GM18858 (cell line): ENCODE measurements at regions not wholly inside any gene's neighbourhood (a gene's known extent, or its start where the extent isn't known, plus 50 kb on each side); places are given as distances from the start of the nearest gene placed in this dataset.

Experiments
- ATAC-seq: cut with Tn5 transposase; IDR thresholded peaks from one replicate; pipeline ENCODE4 v1.9.1; 2021; ENCODE audit not compliant: unreplicated experiment

DNA sequence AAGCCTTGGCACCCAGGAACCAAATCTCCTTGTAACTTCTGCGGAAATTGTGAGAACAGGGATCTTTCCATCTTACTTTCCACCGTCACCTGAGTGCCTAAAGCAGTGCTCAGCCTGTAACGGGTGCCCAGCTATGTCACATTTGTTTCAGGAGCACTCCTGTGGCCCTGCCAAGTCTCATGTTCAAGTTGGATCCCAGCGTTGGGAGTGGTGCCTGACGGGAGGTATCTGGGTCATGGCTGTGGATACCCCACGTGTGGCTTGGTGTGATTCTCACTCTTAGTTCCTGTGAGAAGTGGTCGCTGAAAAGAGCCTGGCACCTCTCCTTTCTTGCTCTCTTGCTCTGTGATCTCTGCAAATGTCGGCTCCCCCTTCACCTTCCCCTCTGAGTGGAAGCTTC is 114.9 kb downstream of the UQCRFS1 start:
- ATAC-seq = no peak

DNA sequence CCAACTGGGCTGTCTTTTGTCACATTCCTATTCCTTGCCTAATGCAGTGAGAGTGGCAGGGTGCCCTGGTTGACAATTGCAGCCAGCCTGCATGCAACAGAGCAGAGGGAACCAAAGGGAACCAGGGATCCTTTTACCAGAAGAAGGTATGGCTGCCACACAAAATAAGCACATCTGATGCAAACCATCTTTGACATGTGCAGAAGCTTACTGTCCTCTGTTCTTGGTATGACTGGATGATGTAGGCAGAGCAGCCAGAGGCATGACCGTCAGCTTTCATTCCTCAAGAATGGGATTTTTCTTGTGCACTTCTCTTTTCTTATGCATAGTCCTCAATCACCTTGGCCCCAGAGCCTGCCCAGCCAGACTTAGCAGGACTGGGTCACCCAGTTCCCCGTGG is 116.1 kb downstream of the UQCRFS1 start:
- ATAC-seq = no peak

GRCh38 chr19:29093553-29093908 is 119.4 kb downstream of the UQCRFS1 start:
- ATAC-seq = no peak

- no peak for ATAC-seq
Observed at GRCh38 chr19:29092712-29093552, 120.0 kb downstream of the UQCRFS1 start.

- no peak for ATAC-seq
Observed at GRCh38 chr19:29090783-29091526, 122.0 kb downstream of the UQCRFS1 start.

DNA sequence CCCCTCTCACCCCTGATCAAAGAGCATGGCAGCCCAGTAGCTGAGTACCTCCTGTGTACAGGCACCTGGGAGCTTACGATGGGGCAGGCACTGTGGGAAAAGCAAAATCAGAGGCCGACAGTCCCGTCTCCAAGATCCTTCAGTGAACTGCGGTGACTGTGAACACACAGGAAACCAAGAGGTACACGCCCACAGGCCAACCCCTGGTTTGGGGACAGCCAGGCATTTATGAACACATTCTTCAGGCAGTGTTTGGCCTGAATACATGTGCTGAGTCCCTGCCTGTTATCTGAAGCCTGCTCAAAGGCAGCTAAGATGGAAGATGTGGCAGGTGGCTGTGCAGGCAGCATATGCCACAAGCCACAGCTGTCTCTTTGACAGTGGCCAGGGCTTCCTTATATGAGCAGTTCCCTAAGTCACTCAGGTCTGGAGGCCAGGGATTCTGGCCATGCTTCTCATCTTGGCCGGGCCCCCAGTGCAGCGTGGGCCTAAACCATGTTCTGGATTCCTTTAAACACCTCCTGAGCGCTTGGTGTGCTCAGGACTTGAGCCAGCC is 123.6 kb downstream of the UQCRFS1 start:
- no peak for ATAC-seq

DNA sequence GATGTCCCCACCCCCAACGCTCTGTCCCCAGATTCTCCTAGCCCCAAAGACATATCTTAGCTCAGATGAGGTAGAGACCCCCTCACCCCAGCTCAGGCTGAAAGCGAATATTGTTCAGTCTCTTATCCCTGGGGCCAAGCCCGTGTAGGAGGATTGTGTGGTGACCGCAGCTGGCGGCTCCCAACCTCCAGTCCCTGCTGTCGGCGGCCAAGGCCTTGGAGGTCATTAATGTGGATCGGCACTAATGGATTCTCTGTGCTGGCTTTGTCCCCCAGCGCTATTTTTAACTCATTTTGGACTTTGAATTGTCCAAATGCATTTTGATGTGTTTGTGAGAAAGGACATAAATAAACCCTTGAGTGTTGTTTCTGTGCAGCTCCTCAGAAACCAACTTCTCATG is 124.2 kb downstream of the UQCRFS1 start:
- no peak for ATAC-seq

DNA sequence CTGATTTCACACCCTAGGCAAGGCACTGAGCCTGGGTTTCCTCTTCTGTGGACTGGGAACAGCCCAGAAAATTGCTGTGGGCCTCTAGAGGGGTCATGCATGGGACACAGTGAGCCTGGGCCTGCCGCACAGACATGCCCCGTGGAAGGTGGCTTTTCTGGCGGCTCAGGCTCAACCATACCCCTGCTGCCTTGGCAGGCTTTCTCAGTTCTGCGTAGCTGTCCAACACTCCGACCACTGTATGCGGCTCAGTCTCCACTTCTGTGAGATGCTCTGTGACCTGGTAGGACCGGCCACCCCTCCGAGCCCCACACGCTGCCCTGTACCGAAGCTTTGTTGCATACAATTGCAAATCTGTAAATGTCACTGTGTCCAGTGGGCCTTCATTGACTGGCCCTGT is 126.3 kb downstream of the UQCRFS1 start:
- no peak for ATAC-seq

DNA sequence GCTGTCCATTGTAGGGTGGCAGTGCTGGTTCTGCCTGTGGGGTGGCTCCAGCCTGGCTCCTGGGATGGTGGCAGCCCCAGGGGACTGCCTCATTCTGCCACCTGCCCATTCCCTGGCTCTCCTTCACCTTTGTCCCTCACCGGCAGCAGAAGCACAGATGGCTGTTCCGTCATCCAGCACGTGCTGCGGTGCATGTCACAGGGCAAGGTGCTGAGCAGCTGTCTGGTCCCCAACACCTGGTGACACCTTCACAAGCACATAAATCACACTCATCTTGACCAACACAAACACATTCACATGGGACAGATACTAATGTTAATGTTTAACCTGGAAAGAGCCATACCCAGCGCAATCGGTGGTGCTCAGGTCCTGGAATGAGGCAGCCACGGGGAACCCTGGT is 126.8 kb downstream of the UQCRFS1 start:
- ATAC-seq = no peak

- no peak for ATAC-seq
Observed at GRCh38 chr19:29085630-29086029, 127.3 kb downstream of the UQCRFS1 start.

GRCh38 chr19:29085206-29085605 is 127.7 kb downstream of the UQCRFS1 start:
- no peak for ATAC-seq

GRCh38 chr19:29084266-29084665 is 128.7 kb downstream of the UQCRFS1 start:
- ATAC-seq = no peak

GRCh38 chr19:29083863-29084262 is 129.1 kb downstream of the UQCRFS1 start:
- no peak for ATAC-seq

DNA sequence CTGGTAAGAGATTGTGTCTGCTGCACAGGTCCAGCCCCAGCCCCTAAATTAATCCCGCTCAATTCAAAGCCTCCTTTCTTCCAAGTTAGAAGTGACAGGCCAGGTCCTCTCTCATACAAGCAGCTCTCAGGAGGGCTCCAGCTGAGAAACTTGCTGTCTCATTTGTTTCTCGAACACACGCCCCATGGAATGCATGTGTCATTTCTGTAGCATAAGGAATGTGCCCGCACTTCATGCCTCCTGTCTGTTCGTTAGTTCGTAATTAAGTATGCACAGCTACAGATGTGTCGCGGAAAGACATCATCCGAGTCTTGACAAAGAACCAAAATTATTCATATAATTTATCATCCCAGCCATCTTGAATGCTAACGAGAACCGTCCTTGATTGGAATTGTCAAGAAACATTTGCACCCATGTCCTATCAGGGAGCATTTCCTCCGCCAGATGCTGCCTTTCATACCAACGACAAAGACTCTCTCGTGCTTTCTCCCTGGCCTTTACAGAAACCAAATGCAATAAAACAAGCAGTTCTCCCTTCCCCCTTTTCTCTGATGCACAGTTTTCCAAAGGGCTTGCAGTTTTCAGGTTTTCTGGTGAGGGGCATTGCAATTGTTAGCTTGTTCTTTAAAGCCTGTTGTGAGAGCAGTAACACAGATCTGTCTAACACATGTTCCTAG is 133.5 kb downstream of the UQCRFS1 start:
- no peak for ATAC-seq

GRCh38 chr19:29076963-29077362 is 136.0 kb downstream of the UQCRFS1 start:
- ATAC-seq = no peak

DNA sequence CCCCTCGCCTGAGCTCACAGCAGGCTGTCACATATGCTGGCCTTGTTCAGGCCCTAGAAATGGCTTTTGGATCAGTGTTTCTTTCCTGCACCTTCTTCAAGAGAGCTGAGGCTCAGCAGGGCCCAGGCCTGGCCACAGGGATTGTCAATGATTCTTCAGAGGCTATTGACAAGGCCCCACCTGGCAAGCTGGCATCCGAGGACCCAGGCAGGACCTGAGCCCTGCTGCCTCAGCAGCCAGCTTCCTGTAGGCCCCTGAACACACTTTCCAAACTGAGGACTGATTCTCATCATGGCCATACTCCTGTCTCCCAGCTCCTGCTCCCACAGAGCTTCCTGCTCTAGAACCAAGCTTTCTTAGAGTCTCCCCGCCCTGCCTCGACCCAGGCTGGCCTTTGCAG is 136.8 kb downstream of the UQCRFS1 start:
- no peak for ATAC-seq

- no peak for ATAC-seq
Observed at GRCh38 chr19:29075149-29075548, 137.8 kb downstream of the UQCRFS1 start.

DNA sequence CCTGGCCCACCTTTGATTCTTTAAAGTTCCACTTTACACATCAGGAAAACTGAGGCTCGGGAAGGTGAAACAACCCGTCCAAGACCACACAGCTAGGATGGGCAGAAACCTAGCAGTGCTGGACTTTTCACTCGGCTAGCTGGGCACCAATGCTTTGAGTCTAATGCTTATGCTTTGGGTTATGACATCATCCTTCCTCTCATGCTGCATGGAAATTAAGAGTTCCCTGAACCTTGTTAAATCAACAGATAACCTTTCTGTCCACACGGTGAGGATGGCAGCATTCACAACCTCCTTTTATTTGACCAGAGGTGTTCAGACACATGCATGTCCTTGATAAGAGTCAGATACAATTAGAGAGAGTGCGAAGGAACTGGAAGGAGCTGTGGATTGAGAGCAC is 138.4 kb downstream of the UQCRFS1 start:
- no peak for ATAC-seq

GRCh38 chr19:29067831-29068230 is 145.1 kb downstream of the UQCRFS1 start:
- no peak for ATAC-seq

- no peak for ATAC-seq
Observed at GRCh38 chr19:29062475-29063435, 150.2 kb downstream of the UQCRFS1 start.
